NAMALWA (cell line): ENCODE measurements at regions not wholly inside any gene's neighbourhood (a gene's known extent, or its start where the extent isn't known, plus 50 kb on each side); places are given as distances from the start of the nearest gene placed in this dataset.
"Not testable (repeated sequence)": the region's sequence is repeated elsewhere in the genome, so short reads cannot be mapped to it uniquely, and the experiment has no call there.

ENCODE experiments used
- DNase-seq: peaks from one replicate; pipeline ENCODE4 v3.0.0-alpha.2; 2015; ENCODE audit warnings: low spot score

DNA sequence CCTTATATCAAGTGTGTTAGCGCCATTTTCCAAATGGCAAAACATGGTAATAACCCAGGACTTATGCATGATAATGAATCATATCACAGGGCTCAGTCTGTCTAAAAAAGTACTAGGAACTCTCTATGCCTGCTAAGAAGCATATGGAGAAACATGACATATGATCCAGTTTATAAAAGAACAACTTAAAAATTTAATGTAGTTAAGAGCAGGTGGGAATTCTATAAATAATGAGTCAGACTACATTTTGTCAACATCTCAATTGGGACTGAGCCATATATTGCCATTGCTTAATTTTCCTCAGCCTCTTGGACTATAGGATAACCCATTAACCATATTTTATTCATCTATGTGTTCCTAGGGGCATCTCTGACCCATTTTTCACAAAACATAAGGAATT lies 360.4 kb upstream of the AGA start:
- no peak for DNase-seq

DNA sequence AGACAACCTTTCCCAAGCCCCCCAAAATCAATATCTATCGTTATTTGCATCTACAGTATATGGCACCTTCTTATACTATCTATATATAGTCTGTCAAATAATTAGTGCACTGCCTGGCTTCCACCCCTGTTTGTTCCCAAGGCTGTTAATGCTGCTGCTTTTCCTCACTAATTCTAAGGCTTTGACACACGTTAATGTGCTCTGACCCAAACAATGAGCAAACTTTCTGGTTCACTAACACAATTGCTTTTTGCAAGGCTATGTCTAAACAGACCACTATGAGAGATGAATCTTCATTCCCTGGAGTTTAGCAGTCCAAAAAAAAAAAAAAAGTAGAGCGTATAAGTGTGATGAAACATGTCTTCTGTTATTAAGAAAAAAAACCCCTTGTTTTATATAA lies 360.9 kb upstream of the AGA start:
- DNase-seq = no peak

DNA sequence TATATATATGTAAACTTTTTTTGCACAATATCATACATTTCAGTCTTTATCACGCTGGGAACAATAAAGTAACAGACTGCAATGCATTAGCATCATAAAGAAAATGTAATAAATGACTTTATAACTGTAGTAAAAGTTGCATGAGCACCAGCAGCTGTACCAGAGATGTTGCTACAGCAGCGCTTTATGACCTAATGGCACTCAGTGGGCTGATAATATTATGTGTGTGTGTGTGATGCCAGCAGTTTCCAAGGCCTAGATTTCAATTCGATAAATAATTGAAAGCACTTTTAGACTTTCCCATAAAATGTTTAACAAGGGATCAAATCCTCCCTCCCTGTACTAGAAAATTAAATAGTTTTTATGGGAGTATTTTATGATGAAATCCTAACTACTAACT lies 367.6 kb upstream of the AGA start:
- no peak for DNase-seq

DNA sequence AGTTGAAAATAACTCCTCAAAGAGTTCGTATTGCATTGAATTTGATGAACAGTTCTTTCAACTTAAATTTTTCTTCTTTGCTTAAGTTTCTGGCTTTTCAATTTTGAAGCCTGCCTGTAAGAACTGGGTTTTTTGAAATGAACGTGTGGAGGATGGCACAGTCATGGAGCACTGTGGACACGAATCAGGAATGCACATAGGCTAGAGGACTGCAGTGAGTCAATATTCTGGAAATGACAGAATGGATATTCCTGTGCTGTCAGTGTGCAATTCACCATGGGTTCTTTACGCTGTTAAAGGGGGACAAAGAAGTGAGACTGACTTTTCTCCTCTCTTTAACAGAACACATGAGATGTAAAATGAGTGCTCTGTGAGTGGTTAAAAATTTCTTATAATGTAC lies 368.0 kb upstream of the AGA start:
- no peak for DNase-seq

DNA sequence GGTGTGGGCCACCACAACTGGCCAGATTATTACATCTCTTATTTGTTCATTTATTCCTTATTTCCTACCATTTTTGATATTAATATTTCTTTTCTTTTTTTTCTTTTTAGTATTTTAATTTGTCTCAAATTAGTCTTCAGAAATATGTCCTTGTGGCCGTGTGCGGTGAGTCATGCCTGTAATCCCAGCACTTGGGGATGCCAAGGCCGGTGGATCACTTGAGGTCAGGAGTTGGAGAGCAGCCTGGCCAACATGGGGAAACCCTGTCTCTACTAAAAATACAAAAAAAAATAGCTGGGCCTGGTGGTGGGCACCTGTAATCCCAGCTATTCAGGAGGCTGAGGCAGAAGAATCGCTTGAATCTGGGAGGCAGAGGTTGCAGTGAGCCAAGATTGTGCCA lies 376.2 kb upstream of the AGA start:
- not testable (repeated sequence) for DNase-seq

DNA sequence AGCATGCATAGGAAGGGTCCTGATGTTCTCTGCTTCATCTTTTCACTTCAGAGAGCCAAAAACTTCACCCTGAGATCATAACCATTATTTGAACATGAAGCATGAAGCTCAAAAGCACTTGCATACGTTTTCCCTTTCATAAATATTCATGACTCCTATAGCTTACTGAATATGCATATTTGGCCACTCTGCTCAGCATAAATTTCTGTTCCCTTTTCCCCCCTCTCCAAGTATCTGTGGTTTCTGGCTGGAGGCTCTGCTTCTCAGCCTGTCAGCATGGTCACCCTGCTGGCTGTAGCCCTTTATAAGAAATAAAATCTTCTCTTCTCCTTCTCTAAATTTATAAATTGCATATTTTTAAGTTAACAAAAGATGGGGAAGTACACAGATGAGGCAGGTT lies 384.7 kb upstream of the AGA start:
- DNase-seq = no peak

DNA sequence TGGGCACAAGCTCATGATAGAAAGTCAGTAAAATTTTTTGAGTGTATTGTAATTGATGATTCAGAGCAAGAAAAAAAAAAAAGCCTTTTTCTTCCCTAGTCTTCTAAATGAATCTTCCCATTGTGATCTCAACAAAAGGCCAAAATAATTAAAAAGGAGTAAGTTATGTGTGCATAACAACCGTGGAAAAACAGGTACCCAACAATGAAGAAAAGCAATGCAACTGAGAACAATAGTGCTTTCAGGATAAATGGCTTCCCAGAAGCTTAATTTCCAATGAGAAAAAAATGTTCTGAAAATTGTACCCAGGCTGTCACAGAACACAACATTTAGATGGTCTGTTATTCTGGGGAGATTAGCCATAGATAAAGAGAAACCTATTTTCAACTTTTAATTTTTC lies 399.0 kb upstream of the AGA start:
- no peak for DNase-seq

DNA sequence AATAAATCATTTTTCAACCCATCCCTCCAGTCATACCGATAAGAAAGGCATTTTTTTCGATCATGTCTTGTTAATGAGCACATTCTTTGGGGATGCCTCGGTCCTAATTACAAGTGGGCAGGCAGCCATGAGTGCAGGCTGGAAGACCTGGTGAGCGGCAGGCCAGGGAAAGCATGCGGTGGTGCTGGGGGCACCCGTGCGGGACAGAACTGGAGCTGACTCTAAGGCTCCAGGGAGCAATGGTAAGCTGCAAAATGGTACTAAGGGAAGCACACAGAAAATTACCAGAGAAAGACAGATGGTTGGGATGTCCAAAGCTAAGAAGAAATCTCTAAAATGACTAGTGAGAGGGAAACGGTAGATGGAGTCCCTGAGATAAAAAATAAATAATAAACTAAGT lies 411.0 kb upstream of the AGA start:
- DNase-seq = no peak

DNA sequence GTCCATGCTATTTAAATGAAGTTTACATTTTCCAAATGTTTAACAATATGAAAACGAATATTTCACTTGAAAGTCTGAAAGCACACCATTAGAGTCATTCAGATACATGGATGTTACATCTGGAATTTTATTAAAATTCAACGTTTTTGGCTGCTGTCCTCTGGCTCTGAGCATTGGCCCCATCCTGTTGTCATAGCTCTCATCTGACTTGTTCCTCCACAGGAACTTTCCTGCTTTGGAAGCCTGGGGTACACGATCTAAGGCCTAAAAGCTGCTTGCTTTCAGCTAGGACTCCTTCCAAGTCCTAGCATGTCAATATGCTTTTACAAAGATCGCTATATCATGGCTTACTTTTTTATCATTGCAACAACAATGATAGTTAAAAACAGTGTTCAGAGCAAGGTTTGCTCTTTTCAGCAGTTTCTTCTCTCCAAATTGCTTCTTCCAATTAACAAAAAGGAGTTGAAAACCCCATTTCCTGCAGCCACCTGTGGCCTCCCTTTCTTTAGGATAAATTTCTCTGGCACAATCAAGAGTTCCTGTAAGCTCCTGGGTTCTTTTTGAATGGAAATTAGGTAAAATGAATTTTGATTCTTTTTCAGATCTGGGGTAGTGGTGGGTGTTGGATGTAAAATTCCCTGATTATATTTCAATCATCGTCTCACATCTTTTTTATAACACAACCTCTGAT lies 413.4 kb upstream of the AGA start:
- DNase-seq = no peak

DNA sequence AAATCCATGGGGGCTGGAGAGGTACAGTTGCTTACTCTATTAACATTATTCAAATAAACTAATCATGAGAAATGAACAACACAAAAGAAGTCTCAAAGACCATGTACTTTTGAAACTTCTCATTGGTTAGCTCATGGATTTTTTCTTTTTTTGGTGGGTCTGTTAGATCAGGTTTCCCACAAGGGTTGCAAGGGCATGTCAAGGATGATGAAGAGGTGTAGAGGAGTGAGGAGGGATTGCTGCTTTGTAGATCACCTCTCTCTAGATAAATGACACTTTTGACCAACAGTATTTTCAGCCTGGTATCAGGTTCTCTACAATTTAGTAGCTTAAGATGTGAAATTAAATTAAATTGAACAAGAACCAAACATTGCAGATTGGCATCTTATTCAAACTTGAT lies 417.9 kb upstream of the AGA start:
- DNase-seq = no peak

DNA sequence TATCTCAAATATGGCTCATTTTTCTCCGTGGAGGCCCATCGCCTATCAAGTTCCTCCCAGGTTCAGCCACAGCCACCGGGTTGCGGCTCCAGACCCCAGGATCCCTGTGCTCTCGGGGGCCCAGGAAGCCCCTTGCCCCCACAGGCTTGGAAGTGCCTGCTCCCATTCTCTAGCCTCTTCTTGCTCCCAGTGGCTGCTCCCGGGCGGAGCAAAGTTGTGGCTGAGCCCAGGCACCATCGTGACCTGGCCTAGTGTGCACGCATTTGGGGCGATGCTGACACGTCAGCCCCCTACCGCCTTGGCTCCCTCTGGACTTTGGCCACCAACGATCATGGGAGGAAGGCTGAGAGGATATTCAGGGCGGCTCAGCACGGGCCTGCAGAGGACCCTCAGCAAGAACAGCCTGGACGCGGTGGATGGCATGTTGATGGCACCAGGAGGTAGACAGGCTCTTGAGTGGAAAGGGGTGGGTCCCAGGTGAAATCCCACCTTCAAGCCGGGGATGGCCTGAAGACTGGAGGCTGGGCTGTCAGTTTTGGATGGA lies 419.4 kb upstream of the AGA start:
- no peak for DNase-seq

DNA sequence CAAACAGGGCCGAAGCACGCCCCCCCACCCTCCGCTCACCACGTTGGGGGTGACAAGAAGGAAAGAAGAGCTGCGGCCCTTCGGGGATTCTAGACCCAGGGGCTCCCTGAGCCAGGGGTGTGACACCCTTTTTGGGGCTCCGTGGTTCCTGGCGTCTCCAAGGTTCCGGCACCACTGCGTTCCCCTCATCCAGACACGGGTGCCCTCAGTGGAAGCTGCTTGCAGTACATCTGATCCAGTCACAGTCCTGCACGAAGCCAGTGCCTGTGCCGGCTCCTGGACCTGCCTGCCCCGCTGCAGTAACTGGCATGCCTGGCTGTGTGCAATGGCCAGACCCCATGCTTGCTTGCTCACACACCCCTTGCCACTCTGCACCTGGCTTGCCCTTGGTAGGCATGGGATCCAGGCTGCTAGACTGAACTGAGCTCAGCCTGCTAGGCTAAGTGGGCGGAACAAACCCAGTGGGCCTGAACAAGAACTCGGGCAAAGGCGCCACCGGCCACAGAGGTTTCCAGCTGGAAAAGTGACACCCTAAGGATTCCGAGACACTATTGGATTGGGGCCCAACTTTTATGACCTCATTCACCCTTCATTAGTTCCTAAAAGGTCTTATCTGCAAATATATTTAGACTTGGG lies 420.4 kb upstream of the AGA start:
- no peak for DNase-seq

DNA sequence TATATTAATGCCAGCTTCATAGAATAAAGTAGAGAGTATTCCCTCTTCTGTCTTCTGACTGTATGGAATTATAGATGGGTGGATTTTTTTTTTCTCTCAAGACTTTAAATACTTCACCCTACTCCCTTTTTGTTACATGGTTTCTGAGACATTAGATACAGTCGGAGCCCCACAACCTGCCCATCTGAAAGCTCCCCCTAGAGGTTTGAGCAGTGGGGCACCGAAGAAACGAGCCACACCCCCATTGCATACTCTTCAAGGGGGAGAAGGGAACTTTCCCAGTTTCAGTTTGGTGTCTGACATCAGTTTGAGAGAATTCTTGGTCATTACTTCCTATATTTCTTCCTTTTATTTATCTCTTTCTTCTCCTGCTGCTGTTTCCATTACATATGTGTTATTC lies 437.6 kb upstream of the AGA start:
- peak; percentile 17 for DNase-seq

DNA sequence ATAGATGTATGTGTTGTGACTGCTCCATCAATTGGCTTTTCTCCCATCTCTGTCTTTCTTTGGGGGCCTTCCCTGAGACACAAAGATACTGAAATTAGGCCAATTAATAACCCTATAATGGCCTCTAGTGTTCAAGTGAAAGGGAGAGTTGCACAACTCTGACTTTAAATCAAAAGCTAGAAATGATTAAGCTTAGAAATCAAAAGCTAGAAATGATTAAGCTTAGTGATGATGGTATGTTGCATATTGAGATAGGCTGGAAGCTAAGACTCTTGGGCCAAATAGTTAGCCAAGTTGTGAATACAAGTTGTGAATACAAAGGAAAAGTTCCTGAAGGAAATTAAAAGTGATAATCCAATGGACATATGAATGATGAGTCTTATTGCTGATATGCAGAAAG lies 452.9 kb upstream of the AGA start:
- DNase-seq = no peak

DNA sequence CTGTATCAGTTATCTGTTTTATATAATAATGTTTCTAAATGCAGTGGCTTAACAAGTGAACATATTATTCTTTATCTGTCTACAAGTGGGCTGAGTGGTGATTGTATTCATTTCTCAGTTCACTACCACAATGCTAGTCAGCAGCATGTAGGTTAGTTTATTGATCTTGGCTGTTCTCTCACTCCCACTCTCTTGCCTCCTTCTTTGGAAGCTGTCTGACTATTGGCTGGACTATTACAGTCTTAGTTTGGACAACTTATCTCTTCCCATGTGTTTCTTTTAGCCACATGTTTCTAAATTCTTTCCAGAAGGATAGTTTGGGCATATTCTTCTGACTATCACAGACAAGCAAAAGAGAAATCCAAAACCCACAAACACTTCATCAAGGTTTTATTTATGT lies 459.5 kb upstream of the AGA start:
- DNase-seq = no peak

DNA sequence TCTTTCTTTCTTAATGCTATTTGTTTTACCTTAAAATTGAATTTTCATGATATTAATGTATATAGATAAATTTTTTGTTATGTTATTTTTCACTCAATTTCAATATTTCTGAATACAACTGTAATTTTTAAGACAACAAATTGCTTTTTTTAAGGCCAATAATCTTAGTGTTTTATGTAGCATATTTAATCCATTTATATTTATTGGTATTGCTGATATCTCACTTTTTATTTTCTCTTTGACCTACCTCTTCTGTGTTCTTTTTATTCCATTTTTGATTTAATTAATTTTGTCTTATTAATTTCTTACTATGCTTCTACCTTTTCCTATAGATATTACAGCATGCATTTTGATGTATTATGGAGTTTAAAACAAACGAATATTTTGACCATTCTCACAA lies 460.1 kb upstream of the AGA start:
- DNase-seq = no peak

DNA sequence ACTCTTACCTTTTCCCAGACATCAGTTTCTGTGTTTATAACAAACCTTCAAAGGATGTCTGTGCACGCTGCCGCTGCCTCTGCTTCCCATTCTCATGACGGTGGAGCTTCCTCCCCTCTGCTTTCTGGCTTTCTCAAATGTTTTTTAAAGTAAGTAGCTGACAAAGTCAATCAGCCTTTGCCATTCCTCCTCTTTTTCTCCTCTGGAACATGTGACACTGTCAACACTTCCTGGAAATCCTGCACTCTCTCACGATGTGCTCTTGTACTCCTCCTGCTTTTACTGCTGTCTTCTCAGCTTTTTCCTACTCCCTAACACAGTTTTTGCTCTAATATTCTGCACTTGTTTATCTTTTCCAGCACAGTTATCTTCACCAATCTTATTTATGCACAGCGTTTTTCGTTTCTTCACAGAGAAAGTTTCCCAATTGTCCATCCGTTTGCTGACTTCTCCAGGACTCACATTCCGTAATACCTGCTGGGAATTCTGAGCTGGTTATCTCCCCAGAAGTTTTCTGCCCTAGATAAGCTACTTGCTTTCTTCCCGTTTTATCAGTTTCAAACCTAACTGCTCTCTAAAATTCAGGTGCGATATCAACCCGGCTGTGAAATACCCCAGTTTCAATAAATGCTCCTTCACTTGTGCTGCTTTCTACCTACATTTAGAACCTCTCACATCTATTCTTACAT lies 465.6 kb upstream of the AGA start:
- no peak for DNase-seq

DNA sequence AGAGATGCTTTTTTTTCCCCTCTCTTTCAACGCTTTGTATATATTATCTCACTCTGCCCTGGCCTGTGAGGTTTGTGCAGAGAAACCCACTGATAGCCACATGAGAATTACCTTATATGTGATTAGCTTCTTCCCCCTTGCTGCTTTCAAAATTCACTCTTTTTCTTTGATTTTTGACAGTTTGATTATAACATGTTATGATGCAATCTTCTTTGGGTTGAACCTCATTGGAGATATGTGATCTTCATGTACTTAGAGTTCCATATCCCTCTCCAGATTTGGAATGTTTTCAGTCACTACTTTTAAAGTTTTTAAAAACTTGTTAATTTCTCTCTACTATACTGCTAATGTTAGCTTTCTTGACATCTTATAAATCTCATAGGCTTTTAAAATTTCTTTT lies 479.5 kb upstream of the AGA start:
- no peak for DNase-seq

DNA sequence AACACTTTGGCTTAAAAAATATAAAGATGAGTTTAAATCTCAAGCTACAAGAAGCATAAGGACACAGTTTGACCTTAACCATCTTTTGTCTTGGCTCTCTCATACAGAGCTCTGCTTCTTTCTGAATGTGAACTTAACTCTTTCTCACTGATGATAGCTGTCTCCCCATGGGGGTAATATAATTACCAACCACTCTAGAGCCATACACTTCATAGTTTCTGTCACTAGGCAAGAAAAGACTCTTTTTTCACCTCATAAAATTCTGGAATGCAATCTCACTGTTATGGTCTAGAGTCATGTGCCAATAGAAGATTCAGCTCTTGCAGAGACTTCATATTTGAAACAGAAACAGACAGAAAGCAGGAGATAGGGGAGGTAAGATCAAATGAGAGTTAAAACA lies 481.7 kb upstream of the AGA start:
- no peak for DNase-seq

DNA sequence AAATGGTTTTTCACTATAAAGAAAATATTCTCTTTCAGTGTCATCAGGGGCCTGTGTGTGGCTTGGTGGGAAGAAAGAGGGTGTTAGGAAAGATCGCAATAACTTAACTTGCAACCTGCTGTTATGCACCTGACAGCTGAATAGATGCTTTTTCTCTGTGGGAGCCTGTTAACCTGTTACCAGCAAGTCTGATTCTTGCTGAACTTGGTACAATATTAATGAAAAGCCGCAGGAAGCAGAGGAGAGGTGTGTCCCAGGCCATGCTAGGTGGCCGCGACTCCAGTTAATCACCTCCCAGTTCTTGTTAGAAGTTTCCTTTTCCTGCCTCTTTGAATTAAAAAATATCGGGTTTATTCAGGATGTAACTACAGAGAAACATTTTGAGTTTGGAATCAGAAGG lies 494.8 kb upstream of the AGA start:
- DNase-seq = no peak

DNA sequence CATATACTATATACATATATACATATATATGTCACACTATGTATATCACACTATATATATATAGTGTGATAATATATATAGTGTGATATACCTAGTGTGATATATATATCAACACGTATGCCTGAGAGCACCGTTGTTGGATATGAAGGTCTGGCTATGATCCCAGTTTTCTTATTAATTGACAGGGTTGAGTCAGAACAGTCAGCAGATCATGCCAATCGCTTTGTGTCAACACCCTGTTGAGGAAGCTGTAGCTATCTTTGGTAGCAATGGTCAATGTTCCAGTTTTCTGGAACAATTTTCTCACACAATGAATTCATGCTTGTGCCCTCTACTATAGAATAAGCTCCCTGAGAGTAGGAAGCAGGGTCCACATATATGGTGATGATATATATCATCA lies 496.0 kb upstream of the AGA start:
- no peak for DNase-seq

DNA sequence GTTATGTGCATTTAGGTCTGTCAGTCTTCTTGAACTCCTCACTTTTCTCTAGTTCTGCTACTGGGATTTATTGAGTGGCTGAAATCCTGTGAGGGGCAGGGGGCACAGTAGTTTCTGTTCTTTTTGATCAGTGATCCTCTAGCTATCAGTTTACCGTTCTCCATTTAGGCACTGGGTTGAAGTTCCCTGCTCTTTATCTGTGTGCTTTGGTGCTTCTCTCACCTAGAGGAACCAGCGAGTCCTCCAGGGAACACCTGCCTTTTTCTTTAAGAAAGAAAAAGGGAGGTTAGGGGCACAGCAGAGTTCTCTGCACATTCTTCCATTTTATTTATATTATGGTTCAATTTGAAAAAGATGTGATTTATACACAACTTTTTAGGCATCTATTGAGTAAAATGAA lies 503.0 kb upstream of the AGA start:
- no peak for DNase-seq

DNA sequence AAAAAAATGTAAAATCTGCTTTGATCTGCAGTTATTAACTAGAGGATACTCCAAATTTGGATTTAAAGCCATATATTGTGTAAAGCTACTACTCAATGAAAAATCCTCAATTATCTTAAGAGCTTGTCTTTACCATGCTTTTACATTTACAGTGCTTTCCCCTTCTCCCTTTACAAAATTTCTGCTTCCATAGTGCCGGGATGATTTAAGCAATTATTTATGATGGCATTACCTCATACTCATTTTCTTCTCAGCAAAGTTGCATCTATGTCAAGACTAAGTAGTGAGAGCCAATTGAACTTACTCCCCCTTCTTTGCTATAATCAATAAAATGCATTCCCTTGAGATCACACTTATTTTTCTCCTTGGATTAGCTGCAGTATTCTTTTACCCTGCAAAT lies 505.4 kb upstream of the AGA start:
- DNase-seq = no peak

DNA sequence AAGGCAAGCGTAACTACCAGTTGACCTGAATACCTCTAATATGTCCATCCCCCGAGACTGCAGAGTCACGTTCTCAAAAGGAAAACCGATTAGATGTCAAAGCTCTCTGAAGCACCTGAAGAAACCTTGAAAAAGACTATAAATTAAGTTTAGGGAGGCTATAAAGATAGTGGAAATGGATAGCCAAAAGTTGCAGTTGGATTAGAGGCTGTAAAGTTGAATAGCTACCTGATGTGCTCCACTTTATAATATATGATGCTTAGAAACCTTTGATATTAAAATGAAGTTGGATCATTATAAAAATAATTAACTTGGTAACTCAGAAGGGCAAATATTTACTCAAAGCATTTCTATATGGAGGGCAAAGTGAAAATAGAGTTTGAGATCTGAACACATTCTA lies 506.6 kb upstream of the AGA start:
- no peak for DNase-seq
